ENCODE measurements at regions not wholly inside any gene's neighbourhood (a gene's known extent, or its start where the extent isn't known, plus 50 kb on each side); places are given as distances from the start of the nearest gene placed in this dataset.

DNA sequence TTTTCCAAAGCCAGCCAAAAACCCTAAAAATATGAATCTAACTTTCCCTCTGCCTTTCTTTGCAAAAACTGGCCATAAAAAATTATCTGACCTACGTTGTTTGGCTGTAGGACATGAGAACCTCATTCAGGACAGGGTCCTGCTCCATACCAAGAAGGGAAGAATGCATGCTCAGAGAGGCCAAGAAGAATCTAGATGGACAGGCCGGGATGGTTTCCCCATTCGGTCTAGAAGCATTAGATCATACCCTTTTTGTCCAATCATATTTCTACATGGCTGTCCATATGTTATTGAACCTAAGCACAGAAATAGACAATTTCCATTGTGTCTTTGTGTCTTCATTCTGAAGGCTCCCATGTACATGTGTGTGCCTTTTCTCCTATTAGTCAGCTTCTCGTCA, 2120.4 kb upstream of the PIK3C3 start:
- intact Hi-C loops (cut with micrococcal nuclease; ENCODE audit: unreplicated experiment) (no loop called here), in situ Hi-C loops (cut with MboI) (no loop called here)
- ChIA-PET CTCF (no interaction called here), SMC1A (ENCODE audit: uncharacterized antibody, unreplicated experiment) (no interaction called here), RAD21 (ENCODE audit: unreplicated experiment) (no interaction called here), POLR2A (no interaction called here)
- DNase-seq (ENCODE audit: low read depth, low spot score) (no peak), FAIRE-seq (no peak), ATAC-seq (no peak)
- H3K79me2 ChIP-seq (ENCODE audit: control insufficient read depth, insufficient read depth, low read length): no peaks in the 10 kb centered on the region
- no peaks in the 10 kb centered on the region for H3K36me3 ChIP-seq (ENCODE audit: control insufficient read depth in 2 of 2, insufficient read depth in 2 of 2, low read length in 1 of 2)
- WGBS (ENCODE audit: insufficient coverage, insufficient replicate concordance, low lambda C conversion rate, missing lambda C conversion rate): 1% methylated on average over 4 of the region's 4 CpGs
- BruUV-seq (replicated peaks): no TSS peak
- H3K4me2 ChIP-seq (ENCODE audit: control insufficient read depth, insufficient read depth): no peak overlapping the region
- no peaks in the 10 kb centered on the region for H3K4me1 ChIP-seq (ENCODE audit: control insufficient read depth, insufficient read depth, low read length)
- no peak overlapping the region for H3K4me3 ChIP-seq
- no peaks in the 10 kb centered on the region for H3K9me3 ChIP-seq (replicated peaks; ENCODE audit: control insufficient read depth, insufficient read depth, low read length)
- no peak overlapping the region for H2AFZ ChIP-seq (ENCODE audit: control insufficient read depth, low read depth, low read length)
- H3K9ac ChIP-seq (ENCODE audit: control insufficient read depth, insufficient read depth, low read length): no peak overlapping the region
- no peaks in the 10 kb centered on the region for H4K20me1 ChIP-seq (ENCODE audit: control insufficient read depth, insufficient read depth)
- no peaks in the 10 kb centered on the region for H3K27me3 ChIP-seq (replicated peaks in 1 of 2; ENCODE audit: control insufficient read depth in 2 of 2, insufficient read depth in 2 of 2, low read length in 1 of 2)
- H3K27ac ChIP-seq (ENCODE audit: control insufficient read depth, insufficient read depth): no peak overlapping the region
- TF ChIP-seq GATAD2B (conservative IDR thresholded peaks at IDR 0.05; ENCODE audit: low read depth) (no peak), RUNX3 (IDR thresholded peaks at IDR 0.05; ENCODE audit: low read length) (no peak), PML (IDR thresholded peaks at IDR 0.05; ENCODE audit: low read length) (no peak), STAT1 (conservative IDR thresholded peaks at IDR 0.05) (no peak), KAT2A (conservative IDR thresholded peaks at IDR 0.05; ENCODE audit: control insufficient read depth, low read depth, low read length) (no peak), CEBPB (IDR thresholded peaks at IDR 0.05; ENCODE audit: borderline replicate concordance in 1 of 2, low read depth in 2 of 2, low read length in 2 of 2) (no peak), ZNF622 (IDR thresholded peaks at IDR 0.05) (no peak), SMC3 (IDR thresholded peaks at IDR 0.05; ENCODE audit: borderline replicate concordance, low read length) (no peak), NBN (IDR thresholded peaks at IDR 0.05) (no peak), CBX3 (IDR thresholded peaks at IDR 0.05; ENCODE audit: borderline replicate concordance, low read depth) (no peak), PAX5 (IDR thresholded peaks at IDR 0.05; ENCODE audit: borderline replicate concordance, low read depth, low read length) (no peak), EZH2 (IDR thresholded peaks at IDR 0.05; ENCODE audit: borderline replicate concordance, control insufficient read depth, low read depth, low read length) (no peak)
- TF ChIP-seq, protein P1, sequence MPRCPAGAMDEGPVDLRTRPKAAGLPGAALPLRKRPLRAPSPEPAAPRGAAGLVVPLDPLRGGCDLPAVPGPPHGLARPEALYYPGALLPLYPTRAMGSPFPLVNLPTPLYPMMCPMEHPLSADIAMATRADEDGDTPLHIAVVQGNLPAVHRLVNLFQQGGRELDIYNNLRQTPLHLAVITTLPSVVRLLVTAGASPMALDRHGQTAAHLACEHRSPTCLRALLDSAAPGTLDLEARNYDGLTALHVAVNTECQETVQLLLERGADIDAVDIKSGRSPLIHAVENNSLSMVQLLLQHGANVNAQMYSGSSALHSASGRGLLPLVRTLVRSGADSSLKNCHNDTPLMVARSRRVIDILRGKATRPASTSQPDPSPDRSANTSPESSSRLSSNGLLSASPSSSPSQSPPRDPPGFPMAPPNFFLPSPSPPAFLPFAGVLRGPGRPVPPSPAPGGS (IDR thresholded peaks at IDR 0.05; ENCODE audit: borderline replicate concordance, insufficient read depth, low read depth, low read length, poor library complexity, severe bottlenecking): no peak
- TF ChIP-seq, protein P2, sequence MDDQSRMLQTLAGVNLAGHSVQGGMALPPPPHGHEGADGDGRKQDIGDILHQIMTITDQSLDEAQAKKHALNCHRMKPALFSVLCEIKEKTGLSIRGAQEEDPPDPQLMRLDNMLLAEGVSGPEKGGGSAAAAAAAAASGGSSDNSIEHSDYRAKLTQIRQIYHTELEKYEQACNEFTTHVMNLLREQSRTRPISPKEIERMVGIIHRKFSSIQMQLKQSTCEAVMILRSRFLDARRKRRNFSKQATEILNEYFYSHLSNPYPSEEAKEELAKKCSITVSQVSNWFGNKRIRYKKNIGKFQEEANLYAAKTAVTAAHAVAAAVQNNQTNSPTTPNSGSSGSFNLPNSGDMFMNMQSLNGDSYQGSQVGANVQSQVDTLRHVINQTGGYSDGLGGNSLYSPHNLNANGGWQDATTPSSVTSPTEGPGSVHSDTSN (IDR thresholded peaks at IDR 0.05; ENCODE audit: insufficient replicate concordance, low read depth, low read length): no peak
- TF ChIP-seq, protein P3, sequence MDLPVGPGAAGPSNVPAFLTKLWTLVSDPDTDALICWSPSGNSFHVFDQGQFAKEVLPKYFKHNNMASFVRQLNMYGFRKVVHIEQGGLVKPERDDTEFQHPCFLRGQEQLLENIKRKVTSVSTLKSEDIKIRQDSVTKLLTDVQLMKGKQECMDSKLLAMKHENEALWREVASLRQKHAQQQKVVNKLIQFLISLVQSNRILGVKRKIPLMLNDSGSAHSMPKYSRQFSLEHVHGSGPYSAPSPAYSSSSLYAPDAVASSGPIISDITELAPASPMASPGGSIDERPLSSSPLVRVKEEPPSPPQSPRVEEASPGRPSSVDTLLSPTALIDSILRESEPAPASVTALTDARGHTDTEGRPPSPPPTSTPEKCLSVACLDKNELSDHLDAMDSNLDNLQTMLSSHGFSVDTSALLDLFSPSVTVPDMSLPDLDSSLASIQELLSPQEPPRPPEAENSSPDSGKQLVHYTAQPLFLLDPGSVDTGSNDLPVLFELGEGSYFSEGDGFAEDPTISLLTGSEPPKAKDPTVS (IDR thresholded peaks at IDR 0.05; ENCODE audit: low read depth, low read length): no peak
- TF ChIP-seq, protein P4, sequence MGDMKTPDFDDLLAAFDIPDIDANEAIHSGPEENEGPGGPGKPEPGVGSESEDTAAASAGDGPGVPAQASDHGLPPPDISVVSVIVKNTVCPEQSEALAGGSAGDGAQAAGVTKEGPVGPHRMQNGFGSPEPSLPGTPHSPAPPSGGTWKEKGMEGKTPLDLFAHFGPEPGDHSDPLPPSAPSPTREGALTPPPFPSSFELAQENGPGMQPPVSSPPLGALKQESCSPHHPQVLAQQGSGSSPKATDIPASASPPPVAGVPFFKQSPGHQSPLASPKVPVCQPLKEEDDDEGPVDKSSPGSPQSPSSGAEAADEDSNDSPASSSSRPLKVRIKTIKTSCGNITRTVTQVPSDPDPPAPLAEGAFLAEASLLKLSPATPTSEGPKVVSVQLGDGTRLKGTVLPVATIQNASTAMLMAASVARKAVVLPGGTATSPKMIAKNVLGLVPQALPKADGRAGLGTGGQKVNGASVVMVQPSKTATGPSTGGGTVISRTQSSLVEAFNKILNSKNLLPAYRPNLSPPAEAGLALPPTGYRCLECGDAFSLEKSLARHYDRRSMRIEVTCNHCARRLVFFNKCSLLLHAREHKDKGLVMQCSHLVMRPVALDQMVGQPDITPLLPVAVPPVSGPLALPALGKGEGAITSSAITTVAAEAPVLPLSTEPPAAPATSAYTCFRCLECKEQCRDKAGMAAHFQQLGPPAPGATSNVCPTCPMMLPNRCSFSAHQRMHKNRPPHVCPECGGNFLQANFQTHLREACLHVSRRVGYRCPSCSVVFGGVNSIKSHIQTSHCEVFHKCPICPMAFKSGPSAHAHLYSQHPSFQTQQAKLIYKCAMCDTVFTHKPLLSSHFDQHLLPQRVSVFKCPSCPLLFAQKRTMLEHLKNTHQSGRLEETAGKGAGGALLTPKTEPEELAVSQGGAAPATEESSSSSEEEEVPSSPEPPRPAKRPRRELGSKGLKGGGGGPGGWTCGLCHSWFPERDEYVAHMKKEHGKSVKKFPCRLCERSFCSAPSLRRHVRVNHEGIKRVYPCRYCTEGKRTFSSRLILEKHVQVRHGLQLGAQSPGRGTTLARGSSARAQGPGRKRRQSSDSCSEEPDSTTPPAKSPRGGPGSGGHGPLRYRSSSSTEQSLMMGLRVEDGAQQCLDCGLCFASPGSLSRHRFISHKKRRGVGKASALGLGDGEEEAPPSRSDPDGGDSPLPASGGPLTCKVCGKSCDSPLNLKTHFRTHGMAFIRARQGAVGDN (IDR thresholded peaks at IDR 0.05): no peak

All from GM12878 (cell line).